Activated T-helper 1 cell treated with anti-CD3 and anti-CD28 coated beads, Interleukin-2, amount 50 U/mL, for 16 hours (primary cell): ENCODE measurements at regions not wholly inside any gene's neighbourhood (a gene's known extent, or its start where the extent isn't known, plus 50 kb on each side); places are given as distances from the start of the nearest gene placed in this dataset.

Source experiments
- DNase-seq, 2 donors: peaks; one replicate each; pipeline ENCODE4 v3.0.0-alpha.2; 2020; ENCODE audit warnings: low read depth in 1 of 2, low spot score in 1 of 2

- no peak for DNase-seq
Measured at GRCh38 chr2:238558456-238559099, 131.9 kb downstream of the ASB1 start.

DNA sequence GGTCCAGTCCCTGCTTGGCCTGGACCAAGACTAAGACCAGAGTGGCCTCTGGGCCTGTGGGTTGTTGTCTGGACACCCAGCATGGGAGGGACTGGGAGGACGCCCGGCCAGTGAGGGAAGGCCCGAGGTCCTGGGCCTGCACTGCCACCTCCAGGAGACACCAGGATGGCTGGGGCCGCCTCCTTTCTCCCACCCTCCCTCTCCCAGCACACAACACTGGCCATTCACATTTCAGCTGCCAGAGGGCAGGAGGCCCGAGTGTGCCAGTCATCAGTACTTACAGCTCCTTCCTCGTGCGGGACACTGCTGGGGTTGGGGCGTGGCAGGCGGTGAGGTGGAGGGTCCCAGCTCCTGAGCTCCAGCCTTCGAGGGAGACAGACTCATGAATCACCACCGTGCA is 133.5 kb downstream of the ASB1 start:
- no peak for DNase-seq

GRCh38 chr2:238561230-238561629 is 134.5 kb downstream of the ASB1 start:
- no peak for DNase-seq

DNA sequence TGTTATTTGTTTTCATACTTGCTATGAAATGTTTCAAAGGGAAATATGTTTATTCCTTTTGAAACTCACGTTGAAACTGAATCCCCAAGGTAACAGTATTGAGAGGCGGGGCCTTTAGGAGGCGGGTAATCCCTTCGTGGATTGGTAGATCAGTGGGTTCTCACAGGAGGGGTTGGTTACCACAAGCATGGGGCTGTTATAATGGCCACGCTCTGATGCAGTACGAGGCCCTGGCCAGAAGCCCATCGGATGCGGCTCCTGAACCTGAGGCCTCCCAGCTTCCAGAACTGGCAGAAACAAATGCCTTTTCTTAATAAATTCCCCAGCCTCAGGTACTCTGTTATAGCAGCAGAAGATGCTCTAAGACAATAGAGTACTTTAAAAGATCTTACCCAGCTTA is 135.7 kb downstream of the ASB1 start:
- no peak for DNase-seq

DNA sequence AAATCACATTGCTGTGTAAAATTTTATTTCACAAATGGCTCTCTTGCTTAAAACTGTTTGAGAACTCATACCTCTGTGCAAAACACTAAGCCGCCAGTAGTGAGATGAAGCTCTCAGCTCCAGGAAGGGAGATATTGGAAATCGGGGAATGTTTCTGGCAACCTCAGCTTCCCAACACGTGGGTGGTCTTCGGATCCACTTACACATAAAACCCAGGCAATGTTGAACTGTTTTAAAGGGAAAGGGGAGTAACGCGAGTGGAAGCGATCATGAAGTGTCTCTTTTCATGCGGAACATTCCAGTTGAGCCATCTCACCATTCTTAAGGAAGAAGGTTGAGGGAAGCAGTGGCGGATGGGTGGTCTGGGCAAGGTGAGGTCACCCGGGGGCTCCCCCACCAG is 136.8 kb downstream of the ASB1 start:
- no peak for DNase-seq

DNA sequence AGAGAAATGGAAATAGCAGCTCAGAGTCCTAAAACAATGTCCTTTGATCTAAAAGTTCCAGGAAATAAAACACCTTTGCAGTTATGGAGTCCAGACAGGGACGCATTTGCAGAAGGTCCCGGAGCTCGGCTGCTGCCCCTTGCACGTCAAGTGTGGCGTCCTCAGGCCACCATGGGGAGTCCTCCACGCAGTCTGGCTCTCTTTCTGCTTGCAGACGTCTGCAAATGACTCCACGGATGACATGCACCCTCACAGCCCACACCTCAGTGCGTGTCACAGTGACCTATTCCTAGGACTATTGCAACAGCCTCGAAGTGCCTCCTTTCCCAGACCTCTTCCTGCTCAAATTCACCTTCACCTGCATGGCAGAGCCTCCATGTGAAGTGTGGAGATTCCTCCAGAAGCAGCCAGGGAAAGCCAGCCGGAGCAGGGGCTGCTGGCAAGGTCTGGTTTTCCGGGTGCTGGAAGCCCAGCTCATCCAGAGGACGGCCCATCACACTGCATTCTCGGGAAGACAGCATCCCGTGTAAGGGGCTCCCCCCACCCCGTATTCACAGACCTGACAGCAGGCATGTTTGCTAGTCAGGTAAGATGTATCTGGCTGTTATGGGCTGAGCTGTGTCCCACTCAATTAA is 137.7 kb downstream of the ASB1 start:
- no peak for DNase-seq

DNA sequence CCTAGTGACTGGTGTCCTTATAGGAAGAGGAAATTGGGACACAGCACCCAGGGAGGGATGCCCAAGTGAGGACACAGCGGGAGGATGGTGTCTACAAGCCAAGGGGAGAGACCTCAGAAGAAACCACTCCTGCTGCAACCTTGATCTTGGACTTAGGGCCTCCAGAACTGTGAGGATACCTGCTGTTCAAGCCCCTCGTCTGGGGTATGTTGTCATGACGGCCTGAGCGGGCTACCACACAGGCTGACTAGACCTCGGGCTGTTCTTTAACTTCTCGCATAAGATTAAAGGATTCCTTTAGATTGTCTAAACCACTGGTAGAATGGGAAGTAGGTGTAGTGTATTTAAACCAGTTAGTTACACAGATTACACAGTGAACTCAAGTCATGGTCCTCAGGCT is 138.3 kb downstream of the ASB1 start:
- DNase-seq: no peak

DNA sequence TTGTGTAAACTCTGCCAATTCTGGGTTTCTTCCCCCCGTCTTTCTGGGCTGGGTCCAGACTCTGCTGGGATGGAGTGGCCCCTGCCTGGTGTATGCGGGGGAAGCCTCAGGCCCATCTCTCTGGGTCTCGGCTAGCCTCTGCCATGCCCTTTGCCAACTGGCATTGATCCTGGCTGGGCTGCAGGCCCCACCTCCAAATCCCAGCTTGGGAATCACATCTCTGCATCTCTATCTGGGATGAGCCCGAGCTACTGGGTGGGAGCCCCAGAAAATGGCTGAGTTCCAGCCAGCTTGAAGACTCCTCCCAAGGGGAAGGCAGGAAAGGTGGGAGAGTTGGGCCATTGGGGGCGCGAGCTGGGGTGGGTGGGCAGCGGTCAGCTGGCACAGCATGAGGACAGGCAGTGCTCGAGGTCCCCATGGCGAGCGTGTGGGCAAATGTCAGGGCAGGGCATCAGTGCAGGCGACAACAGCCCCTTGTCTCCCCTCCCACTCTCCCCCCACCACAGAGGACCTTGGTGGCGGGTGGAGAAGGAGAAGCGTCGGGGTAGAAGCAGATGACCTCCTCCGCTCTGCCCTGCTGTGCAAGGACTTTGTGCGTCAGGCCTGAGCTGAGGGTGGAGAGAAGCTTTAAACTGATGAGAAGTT is 139.4 kb downstream of the ASB1 start:
- DNase-seq: no peak

- no peak for DNase-seq
Measured at GRCh38 chr2:238567067-238567855, 140.5 kb downstream of the ASB1 start.

DNA sequence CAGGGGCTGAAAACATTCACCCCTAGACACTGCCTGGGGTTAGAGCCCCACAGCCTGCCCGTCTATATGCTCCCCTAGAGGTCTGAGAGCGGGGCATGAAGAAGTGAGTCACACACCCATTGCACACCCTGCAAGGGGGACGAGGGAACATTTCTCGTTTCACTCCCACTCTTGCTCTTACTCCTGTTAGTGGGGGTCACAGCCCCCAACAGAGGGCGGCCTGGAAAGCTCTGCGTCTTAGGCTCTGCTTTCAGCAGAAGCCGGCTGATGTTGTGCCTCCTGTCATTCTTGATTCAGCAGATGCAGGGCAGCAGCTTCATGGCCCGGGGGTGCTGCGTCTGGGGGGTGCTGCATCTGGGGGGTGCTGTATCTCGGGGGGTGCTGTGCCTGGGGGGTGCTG is 141.3 kb downstream of the ASB1 start:
- no peak for DNase-seq

- DNase-seq: no peak
Measured at GRCh38 chr2:238568455-238569440, 142.0 kb downstream of the ASB1 start.

- DNase-seq: no peak
Measured at GRCh38 chr2:238569507-238570195, 142.9 kb downstream of the ASB1 start.

DNA sequence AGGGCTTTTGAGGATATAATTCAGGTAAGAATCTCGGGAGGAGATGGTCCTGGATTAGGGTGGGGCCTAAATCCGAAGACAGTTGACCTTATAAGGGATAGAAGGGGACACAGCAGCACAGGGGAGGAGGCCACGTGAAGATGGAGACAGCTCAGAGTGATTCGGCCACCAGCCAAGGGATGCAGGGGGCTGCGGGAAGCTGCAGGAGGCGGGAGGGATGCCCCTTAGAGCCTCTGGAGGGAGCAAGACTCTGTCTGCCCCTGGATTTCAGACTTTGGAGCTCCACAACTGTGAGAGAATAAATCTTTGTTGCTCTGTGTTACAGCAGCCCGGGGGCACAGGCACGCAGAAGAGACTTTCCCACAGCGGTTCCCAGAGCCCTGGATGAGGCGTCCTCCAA is 143.7 kb downstream of the ASB1 start:
- no peak for DNase-seq

DNA sequence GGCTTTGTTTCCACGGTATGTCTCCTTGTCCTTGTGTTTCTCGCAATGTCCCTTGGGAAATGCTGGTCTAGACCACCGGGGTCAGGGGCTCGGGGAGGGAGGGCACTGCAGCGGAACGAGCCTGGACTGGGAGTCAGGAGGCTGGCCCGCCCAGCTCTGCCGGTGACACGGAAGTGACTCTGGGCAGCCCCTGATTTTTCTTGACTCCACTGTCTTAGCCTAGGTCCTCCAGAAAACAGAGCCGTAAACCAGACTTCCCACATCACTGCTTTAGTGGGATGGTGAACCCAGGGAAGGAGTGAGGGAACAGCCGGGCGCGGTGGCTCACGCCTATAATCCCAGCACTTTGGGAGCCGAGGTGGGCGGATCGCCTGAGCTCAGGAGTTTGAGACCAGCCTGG is 144.2 kb downstream of the ASB1 start:
- DNase-seq: no peak

DNA sequence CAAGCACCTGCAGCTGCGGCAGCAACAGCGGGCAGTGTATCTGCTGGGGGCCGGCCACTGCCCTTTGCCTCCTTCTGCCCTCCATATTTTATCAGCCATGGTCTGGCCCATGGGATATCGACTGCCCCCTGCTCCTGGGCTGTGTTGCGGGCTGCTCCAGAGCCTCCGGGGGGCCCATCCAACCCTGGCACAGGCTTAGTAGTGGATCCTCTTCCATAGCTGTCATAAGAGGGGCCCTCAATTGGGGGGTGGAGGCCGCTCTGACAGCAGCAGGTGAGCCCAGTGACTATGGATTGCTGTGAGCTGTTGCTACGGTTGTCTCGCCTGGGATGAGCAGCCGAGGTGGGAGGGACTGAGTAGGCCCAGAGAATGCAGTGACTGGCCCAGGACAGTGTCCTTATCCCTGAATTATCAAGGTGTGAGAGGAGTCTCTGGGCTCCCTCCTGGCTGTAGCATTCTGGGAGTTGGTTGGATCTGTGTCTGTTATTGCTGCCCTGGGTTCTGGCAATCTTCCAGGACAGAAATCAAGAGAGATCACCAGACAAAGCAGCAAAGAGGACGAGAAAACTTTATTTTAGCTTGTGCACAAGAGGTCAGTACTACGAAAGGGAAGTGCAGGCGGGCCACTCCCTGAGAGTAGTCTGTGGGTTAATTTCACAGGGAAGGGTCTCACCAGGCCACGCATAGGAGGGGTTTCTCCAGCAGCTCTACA is 145.1 kb downstream of the ASB1 start:
- no peak for DNase-seq

DNA sequence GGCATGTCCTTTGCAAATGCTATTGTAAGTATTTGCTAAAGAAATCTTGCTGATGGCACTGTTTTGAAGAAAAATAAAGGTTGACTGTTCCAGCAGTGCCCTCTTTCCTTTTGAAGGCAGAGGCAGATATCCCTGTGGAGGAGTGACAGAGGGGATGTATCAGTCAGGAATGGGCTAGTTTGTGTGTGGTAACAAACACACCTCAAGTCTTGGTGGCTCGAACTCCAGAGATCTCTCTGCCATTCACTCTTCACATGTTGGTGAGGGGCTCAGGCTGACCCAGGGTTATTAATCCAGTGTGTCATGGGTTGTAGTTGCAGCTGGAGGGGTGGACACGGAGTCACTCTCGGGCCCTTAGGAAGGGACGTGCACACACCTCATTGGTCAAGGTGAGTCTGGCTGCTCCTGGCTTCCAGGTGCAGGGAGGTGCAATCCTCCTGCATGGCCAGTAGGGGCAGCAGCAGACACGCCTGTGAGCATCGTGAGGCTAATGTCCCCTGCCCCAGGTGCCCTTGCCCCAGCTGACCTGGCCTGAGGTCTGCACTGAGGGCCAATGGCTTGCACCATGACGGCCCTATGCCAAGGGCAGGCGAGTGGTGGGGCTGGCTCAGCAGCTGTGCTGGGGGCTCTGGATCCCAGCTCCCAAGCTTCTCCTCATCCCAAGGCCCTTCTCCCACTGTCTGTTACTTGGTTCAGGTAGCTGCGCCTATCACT is 146.5 kb downstream of the ASB1 start:
- DNase-seq: no peak

DNA sequence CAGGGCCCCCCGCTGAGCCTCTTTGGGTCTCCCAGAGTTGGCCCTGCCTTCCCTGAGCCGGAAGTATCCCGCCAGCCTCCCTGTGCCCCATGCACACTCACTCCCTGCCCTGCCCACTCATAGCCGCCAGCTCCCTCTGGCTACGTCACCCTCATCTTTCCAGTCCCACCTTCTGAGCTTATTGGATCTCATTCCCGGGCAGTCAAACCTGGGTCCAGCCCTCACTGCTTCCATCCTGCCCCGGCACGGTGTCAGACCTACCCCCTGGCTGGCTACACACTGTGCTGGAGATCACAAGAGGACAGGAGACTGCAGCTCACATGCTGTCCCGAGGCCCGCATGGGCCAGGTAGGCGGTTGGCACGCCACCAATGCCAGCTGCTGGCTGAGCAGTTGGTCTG is 147.2 kb downstream of the ASB1 start:
- DNase-seq: no peak

DNA sequence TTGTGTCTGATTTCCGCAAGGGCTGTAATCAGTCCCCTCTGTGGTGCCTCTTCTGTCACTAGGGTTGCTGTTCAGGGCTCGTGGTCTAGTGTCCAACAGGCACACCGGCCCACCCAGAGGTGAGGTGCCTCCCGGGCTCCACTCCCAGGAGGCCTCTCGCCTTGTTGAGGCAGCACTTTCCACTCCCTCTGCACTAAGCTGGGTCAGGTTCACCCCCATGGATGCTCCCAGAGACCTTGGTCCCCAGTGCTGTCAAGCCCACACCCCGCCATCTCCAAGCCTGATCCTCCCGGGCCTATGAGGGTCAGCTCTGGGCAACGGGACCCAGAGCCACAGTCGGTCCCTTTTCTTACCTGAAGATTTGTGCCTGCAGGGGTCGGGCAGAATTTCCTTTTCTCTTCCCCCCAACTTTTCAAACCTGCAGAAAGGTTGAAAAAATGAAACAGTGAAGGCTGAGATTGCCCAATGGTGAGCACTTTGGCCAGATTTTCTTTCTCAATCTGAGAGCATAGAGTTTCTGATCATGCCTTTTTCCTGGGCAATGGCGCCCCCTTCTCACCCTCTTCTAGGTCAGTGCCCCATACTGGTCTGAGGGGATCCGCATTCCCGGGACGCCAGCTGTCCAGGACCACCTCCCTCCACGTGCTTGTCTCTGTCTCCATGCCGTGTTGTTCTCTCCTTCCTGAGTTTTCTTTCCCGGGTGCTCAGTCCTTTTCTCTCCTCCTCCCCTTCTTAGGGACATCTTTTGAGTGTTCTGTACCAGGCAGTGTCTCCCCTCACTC is 148.0 kb downstream of the ASB1 start:
- no peak for DNase-seq
